Vagina (tissue), 2 donors: ENCODE measurements at regions not wholly inside any gene's neighbourhood (a gene's known extent, or its start where the extent isn't known, plus 50 kb on each side); places are given as distances from the start of the nearest gene placed in this dataset.

ENCODE experiments used
- POLR2AphosphoS5 ChIP-seq, 2 donors: sonication (generic); formaldehyde crosslinking; IDR thresholded peaks; one replicate each; pipeline ENCODE4 v1.9.0; 2017; ENCODE audit warnings: antibody characterized with exemption in 2 of 2, mild to moderate bottlenecking in 2 of 2, low read depth in 1 of 2; ENCODE audit not compliant: insufficient read depth in 1 of 2
- TF ChIP-seq, protein P1 (sequence below), 3 experiments: fragments of 450-650 bp in 2 of 3; fragments of 200-600 bp in 1 of 3; sonication (generic) in 1 of 3; IDR thresholded peaks; one replicate each; pipeline ENCODE4 v1.5.1; 2017 to 2019; ENCODE audit warnings: antibody characterized with exemption in 3 of 3, mild to moderate bottlenecking in 2 of 3, moderate library complexity in 2 of 3

DNA sequence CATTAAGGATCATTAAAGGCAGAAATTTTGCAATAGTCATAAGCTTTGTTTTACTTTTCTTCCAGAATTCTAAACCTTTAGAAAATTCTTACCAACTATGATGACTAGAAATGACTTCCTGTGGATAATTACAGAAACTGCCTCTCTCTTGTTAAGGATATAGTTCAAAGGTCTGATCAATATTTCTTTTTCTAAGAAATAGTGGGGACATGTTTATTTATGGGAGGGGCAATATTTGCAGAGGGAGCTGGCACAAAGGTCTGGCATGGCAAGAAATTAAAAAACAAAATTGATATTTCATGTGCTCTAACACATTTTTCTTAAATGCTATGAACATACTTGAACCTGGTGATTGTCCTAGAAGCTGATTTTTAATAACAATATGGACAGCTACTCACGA is 448.9 kb downstream of the KCTD8 start:
- TF ChIP-seq POLR2AphosphoS5 (IDR thresholded peaks at IDR 0.05; ENCODE audit: insufficient read depth in 1 of 2, low read depth in 1 of 2): no peak
- TF ChIP-seq, protein P1, sequence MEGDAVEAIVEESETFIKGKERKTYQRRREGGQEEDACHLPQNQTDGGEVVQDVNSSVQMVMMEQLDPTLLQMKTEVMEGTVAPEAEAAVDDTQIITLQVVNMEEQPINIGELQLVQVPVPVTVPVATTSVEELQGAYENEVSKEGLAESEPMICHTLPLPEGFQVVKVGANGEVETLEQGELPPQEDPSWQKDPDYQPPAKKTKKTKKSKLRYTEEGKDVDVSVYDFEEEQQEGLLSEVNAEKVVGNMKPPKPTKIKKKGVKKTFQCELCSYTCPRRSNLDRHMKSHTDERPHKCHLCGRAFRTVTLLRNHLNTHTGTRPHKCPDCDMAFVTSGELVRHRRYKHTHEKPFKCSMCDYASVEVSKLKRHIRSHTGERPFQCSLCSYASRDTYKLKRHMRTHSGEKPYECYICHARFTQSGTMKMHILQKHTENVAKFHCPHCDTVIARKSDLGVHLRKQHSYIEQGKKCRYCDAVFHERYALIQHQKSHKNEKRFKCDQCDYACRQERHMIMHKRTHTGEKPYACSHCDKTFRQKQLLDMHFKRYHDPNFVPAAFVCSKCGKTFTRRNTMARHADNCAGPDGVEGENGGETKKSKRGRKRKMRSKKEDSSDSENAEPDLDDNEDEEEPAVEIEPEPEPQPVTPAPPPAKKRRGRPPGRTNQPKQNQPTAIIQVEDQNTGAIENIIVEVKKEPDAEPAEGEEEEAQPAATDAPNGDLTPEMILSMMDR (IDR thresholded peaks at IDR 0.05): no peak
